ENCODE measurements at regions not wholly inside any gene's neighbourhood (a gene's known extent, or its start where the extent isn't known, plus 50 kb on each side); places are given as distances from the start of the nearest gene placed in this dataset.
"Not testable (repeated sequence)": the region's sequence is repeated elsewhere in the genome, so short reads cannot be mapped to it uniquely, and the experiment has no call there.

DNA sequence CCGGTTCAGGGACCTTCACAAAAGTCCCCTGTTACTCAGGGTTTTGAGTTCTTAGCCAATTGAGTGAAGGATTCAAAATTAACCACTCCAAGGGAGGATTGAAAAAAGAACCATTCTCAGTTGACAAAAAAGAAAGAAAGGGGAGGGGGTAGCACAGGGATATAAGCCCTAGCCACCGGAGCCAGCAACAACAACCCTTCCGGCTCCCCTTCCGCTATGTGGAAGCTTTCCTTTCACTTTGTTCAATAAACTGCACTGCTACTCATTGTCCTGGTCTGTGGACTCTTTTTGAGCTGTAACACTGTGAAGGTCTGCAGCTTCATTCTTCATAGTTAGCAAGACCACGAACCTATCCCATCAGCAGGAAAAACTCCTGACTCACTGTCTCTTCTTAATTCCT, 1488.1 kb upstream of the PRR20A start:
- TF ChIP-seq CTCF (IDR thresholded peaks at IDR 0.05), result no peak
- Histone ChIP-seq H3K4me1 (no peaks in the 10 kb centered on the region), H3K4me3 (no peak overlapping the region), H3K27me3 (no peaks in the 10 kb centered on the region), H3K9me3 (no peaks in the 10 kb centered on the region), H3K27ac (no peak overlapping the region), H3K36me3 (no peaks in the 10 kb centered on the region)
- no peak for DNase-seq (ENCODE audit: low spot score)

GRCh38 chr13:55653497-55653896, 1487.2 kb upstream of the PRR20A start:
- no peaks in the 10 kb centered on the region for H3K36me3 ChIP-seq
- no peaks in the 10 kb centered on the region for H3K9me3 ChIP-seq
- H3K27me3 ChIP-seq, result no peaks in the 10 kb centered on the region
- no peak for DNase-seq (ENCODE audit: low spot score)
- no peak overlapping the region for H3K4me3 ChIP-seq
- H3K4me1 ChIP-seq, result no peaks in the 10 kb centered on the region
- no peak for TF ChIP-seq CTCF (IDR thresholded peaks at IDR 0.05)
- H3K27ac ChIP-seq, result no peak overlapping the region

- no peak for TF ChIP-seq CTCF (IDR thresholded peaks at IDR 0.05)
- H3K4me1 ChIP-seq, result no peaks in the 10 kb centered on the region
- H3K27ac ChIP-seq, result no peak overlapping the region
- H3K27me3 ChIP-seq, result no peaks in the 10 kb centered on the region
- no peaks in the 10 kb centered on the region for H3K36me3 ChIP-seq
- no peak for DNase-seq (ENCODE audit: low spot score)
- H3K4me3 ChIP-seq, result no peak overlapping the region
- no peaks in the 10 kb centered on the region for H3K9me3 ChIP-seq
Measured at GRCh38 chr13:55654243-55654642, 1486.5 kb upstream of the PRR20A start.

DNA sequence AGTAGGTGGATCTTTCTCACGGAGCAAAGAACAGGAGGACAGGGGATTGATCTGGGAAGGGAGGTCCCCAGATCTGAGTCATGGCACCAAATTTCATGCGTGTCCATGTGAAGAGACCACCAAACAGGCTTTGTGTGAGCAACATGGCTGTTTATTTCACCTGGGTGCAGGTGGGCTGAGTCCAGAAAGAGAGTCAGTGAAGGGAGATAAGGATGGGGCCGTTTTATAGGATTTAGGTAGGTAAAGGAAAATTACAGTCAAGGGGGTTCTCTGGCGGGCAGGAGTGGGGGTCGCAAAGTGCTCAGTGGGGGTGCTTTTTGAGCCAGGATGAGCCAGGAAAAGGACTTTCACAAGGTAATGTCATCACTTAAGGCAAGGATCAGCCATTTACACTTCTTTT, 1480.5 kb upstream of the PRR20A start:
- not testable (repeated sequence) for H3K4me1 ChIP-seq; H3K9me3 ChIP-seq; H3K27ac ChIP-seq; H3K4me3 ChIP-seq; H3K36me3 ChIP-seq; DNase-seq (ENCODE audit: low spot score); H3K27me3 ChIP-seq

DNA sequence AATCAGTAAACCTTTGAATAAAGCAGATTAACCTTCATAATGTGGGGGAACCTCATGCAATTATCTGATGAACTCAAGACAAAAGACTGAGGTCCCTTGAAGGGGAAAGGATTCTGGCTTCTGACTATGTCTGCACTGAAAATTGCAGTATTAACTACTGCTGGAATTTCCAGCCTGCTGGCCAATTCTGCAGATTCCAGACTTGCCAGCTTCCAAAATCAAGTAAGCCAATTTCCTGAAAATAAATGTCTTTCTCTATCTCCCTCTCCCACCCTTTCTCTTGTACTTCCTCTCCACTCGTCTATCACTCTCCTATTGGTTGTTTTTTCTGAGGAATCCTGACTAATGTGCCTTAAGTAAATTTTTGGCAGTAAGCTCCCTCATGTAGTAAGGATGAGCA, 1479.9 kb upstream of the PRR20A start:
- no peaks in the 10 kb centered on the region for H3K36me3 ChIP-seq
- TF ChIP-seq CTCF (IDR thresholded peaks at IDR 0.05), result no peak
- H3K27ac ChIP-seq, result no peak overlapping the region
- no peaks in the 10 kb centered on the region for H3K4me1 ChIP-seq
- no peaks in the 10 kb centered on the region for H3K9me3 ChIP-seq
- no peak overlapping the region for H3K4me3 ChIP-seq
- no peaks in the 10 kb centered on the region for H3K27me3 ChIP-seq
- no peak for DNase-seq (ENCODE audit: low spot score)

GRCh38 chr13:55661505-55661904, 1479.2 kb upstream of the PRR20A start:
- H3K36me3 ChIP-seq, result no peaks in the 10 kb centered on the region
- no peak for DNase-seq (ENCODE audit: low spot score)
- H3K4me3 ChIP-seq, result no peak overlapping the region
- H3K4me1 ChIP-seq, result no peaks in the 10 kb centered on the region
- H3K27ac ChIP-seq, result no peak overlapping the region
- H3K9me3 ChIP-seq, result no peaks in the 10 kb centered on the region
- no peaks in the 10 kb centered on the region for H3K27me3 ChIP-seq
- no peak for TF ChIP-seq CTCF (IDR thresholded peaks at IDR 0.05)

Data from right atrium auricular region (tissue), 2 donors.